Panc1 (cell line): ENCODE measurements at regions not wholly inside any gene's neighbourhood (a gene's known extent, or its start where the extent isn't known, plus 50 kb on each side); places are given as distances from the start of the nearest gene placed in this dataset.

Experiments used
- ATAC-seq: fragments of 200-7000 bp; cut with Tn5 transposase; 2 replicates; pipeline ENCODE4 v1.9.1; 2020; ENCODE audit warnings: mild to moderate bottlenecking, moderate library complexity
- BruUV-seq: library from RNA; stranded (reverse); fragments of 400-500 nt; replicated peaks from 2 replicates; lab custom pipeline; 2021; lab: Mats Ljungman, UMichigan
- CTCF ChIA-PET: fragments of 300-600 bp; sonication (Branson Sonifier 250); formaldehyde crosslinking; loops from one replicate; lab custom pipeline; 2022; ENCODE audit warnings: antibody characterized with exemption; lab: Charles Lee
- POLR2A ChIA-PET: fragments of 300-600 bp; sonication (Branson Sonifier 250); formaldehyde crosslinking; loops from one replicate; lab custom pipeline; 2022; ENCODE audit warnings: antibody characterized with exemption; lab: Charles Lee
- DNase-seq: peaks from one replicate; pipeline ENCODE4 v3.0.0-alpha.2; 2010; ENCODE audit warnings: low read depth, low spot score
- H3K27ac ChIP-seq: 2 replicates; pipeline ENCODE4 v1.5.1; 2011; ENCODE audit warnings: mild to moderate bottlenecking, low read length, inconsistent platforms
- H3K27me3 ChIP-seq: fragments of 200-500 bp; sonication (Bioruptor generic); 2 replicates; pipeline ENCODE4 v1.6.0; 2014; ENCODE audit warnings: low read length, inconsistent platforms; ENCODE audit not compliant: control insufficient read depth, insufficient read depth
- H3K36me3 ChIP-seq: fragments of 200-500 bp; sonication (Bioruptor generic); 2 replicates; pipeline ENCODE4 v1.5.1; 2014; ENCODE audit warnings: inconsistent platforms, mild to moderate bottlenecking, low read length, moderate library complexity; ENCODE audit not compliant: control insufficient read depth, insufficient read depth
- H3K4me1 ChIP-seq: 2 replicates; pipeline ENCODE4 v1.5.1; 2011; ENCODE audit warnings: inconsistent platforms, mild to moderate bottlenecking, low read length, moderate library complexity; ENCODE audit not compliant: control insufficient read depth, insufficient read depth
- H3K4me3 ChIP-seq, 2 experiments: 2 replicates each; pipeline ENCODE4 v1.5.1; 2011 to 2012; ENCODE audit warnings: low read depth in 2 of 2, low read length in 2 of 2, mild to moderate bottlenecking in 2 of 2, inconsistent platforms in 1 of 2, moderate library complexity in 1 of 2
- H3K9me3 ChIP-seq: fragments of 200-500 bp; sonication (Bioruptor generic); 2 replicates; pipeline ENCODE4 v1.5.1; 2014; ENCODE audit warnings: low read depth, mild to moderate bottlenecking, inconsistent platforms, low read length, moderate library complexity; ENCODE audit not compliant: control insufficient read depth, insufficient read depth
- CTCF ChIP-seq: fragments of 450-650 bp; IDR thresholded peaks from 2 replicates; pipeline ENCODE4 v1.5.1; 2017; ENCODE audit warnings: mild to moderate bottlenecking
- POLR2AphosphoS5 ChIP-seq: IDR thresholded peaks from 2 replicates; pipeline ENCODE4 v1.6.1; 2012; ENCODE audit warnings: mild to moderate bottlenecking, low read depth, low read length, moderate library complexity
- REST ChIP-seq, 2 experiments: IDR thresholded peaks; 2 replicates each; pipeline ENCODE4 v1.6.1; 2011 to 2012; ENCODE audit warnings: low read depth in 2 of 2, control low read depth in 1 of 2, low read length in 1 of 2, mild to moderate bottlenecking in 1 of 2, moderate library complexity in 1 of 2; ENCODE audit not compliant: insufficient read depth in 1 of 2
- SIN3A ChIP-seq: IDR thresholded peaks from 2 replicates; pipeline ENCODE4 v1.6.1; 2012; ENCODE audit warnings: low read depth, mild to moderate bottlenecking, low read length, moderate library complexity, borderline replicate concordance; ENCODE audit not compliant: insufficient read depth
- TCF7L2 ChIP-seq: IDR thresholded peaks from 2 replicates; pipeline ENCODE4 v1.6.1; 2011; ENCODE audit warnings: mild to moderate bottlenecking, low read depth, low read length, inconsistent platforms
- in situ Hi-C: cut with HindIII; loops from 2 replicates; pipeline ENCODE4 v1.10.0; 2016; ENCODE audit warnings: low sequenced_read_pairs, low pct_unique_long_range_greater_than_20kb
- intact Hi-C: fragments of 100-400 bp; cut with micrococcal nuclease; formaldehyde crosslinking; loops from one replicate; pipeline ENCODE4 v1.10.0; 2022; ENCODE audit not compliant: unreplicated experiment

GRCh38 chr6:156630613-156631302, 146.4 kb upstream of the ARID1B start:
- ChIA-PET CTCF (no interaction called here), POLR2A (no interaction called here)
- no peak for ATAC-seq
- TF ChIP-seq REST (IDR thresholded peaks at IDR 0.05; ENCODE audit: insufficient read depth in 1 of 2, low read depth in 2 of 2, low read length in 1 of 2) = no peak
- H3K4me3 ChIP-seq = no peak overlapping the region
- H3K4me1 ChIP-seq = peaks cover 7% of the 10 kb centered on the region
- no peaks in the 10 kb centered on the region for H3K27me3 ChIP-seq
- no TSS peak for BruUV-seq
- no peaks in the 10 kb centered on the region for H3K9me3 ChIP-seq
- intact Hi-C loops = no loop called here
- H3K27ac ChIP-seq = no peak overlapping the region
- no peak for DNase-seq
- in situ Hi-C loops = no loop called here
- H3K36me3 ChIP-seq = no peaks in the 10 kb centered on the region

GRCh38 chr6:156628805-156629204, 148.4 kb upstream of the ARID1B start:
- Histone ChIP-seq H3K36me3 (no peaks in the 10 kb centered on the region), H3K27ac (no peak overlapping the region), H3K4me3 (no peak overlapping the region), H3K4me1 (no peaks in the 10 kb centered on the region), H3K27me3 (no peaks in the 10 kb centered on the region), H3K9me3 (no peaks in the 10 kb centered on the region)
- TF ChIP-seq REST (IDR thresholded peaks at IDR 0.05; ENCODE audit: insufficient read depth in 1 of 2, low read depth in 2 of 2, low read length in 1 of 2) = no peak
- no peak for TF ChIP-seq POLR2AphosphoS5
- no peak for TF ChIP-seq CTCF
- TF ChIP-seq SIN3A = no peak
- no peak for TF ChIP-seq TCF7L2
- in situ Hi-C loops = no loop called here
- ATAC-seq = no peak
- POLR2A ChIA-PET = no interaction called here
- no peak for DNase-seq
- no TSS peak for BruUV-seq
- CTCF ChIA-PET = no interaction called here
- intact Hi-C loops = no loop called here
